ENCODE measurements at regions not wholly inside any gene's neighbourhood (a gene's known extent, or its start where the extent isn't known, plus 50 kb on each side); places are given as distances from the start of the nearest gene placed in this dataset.

GRCh38 chr5:163867324-163867723, 361.9 kb downstream of the MAT2B start:
- TF ChIP-seq, protein P1, sequence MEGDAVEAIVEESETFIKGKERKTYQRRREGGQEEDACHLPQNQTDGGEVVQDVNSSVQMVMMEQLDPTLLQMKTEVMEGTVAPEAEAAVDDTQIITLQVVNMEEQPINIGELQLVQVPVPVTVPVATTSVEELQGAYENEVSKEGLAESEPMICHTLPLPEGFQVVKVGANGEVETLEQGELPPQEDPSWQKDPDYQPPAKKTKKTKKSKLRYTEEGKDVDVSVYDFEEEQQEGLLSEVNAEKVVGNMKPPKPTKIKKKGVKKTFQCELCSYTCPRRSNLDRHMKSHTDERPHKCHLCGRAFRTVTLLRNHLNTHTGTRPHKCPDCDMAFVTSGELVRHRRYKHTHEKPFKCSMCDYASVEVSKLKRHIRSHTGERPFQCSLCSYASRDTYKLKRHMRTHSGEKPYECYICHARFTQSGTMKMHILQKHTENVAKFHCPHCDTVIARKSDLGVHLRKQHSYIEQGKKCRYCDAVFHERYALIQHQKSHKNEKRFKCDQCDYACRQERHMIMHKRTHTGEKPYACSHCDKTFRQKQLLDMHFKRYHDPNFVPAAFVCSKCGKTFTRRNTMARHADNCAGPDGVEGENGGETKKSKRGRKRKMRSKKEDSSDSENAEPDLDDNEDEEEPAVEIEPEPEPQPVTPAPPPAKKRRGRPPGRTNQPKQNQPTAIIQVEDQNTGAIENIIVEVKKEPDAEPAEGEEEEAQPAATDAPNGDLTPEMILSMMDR (IDR thresholded peaks at IDR 0.05): no peak
- no peak for TF ChIP-seq ZFX (IDR thresholded peaks at IDR 0.05; ENCODE audit: borderline replicate concordance)
